ENCODE measurements at regions not wholly inside any gene's neighbourhood (a gene's known extent, or its start where the extent isn't known, plus 50 kb on each side); places are given as distances from the start of the nearest gene placed in this dataset.

- H3K9ac ChIP-seq (ENCODE audit: insufficient read depth, low read depth, low read length): no peak overlapping the region
- peaks cover 10 to 53% of the 10 kb centered on the region in 2 experiments; a peak in 4 of 5 replicates for H3K27me3 ChIP-seq (ENCODE audit: control insufficient read depth in 1 of 2, insufficient read depth in 2 of 2, low read length in 2 of 2)
- H3K79me2 ChIP-seq (ENCODE audit: insufficient read depth, low read length): no peaks in the 10 kb centered on the region
- POLR2A ChIA-PET: no interaction called here
- DNase-seq (ENCODE audit: low spot score): no peak
- TF ChIP-seq CENPX (CRISPR knock-in tag; IDR thresholded peaks at IDR 0.05): no peak
- TF ChIP-seq ZMYM2 (CRISPR knock-in tag; IDR thresholded peaks at IDR 0.05): no peak
- H3K4me2 ChIP-seq (ENCODE audit: low read depth, low read length): no peak overlapping the region
- no peak for FAIRE-seq
- H3K27ac ChIP-seq (ENCODE audit: extremely low read length, insufficient read depth, low read length): no peak overlapping the region
- H3K4me3 ChIP-seq (replicated peaks in 1 of 3; ENCODE audit: insufficient read depth in 1 of 3, low read depth in 2 of 3, low read length in 3 of 3): no peak overlapping the region
- H3K9me3 ChIP-seq (ENCODE audit: low read length): no peaks in the 10 kb centered on the region
- intact Hi-C loops (cut with micrococcal nuclease; ENCODE audit: unreplicated experiment): no loop called here
- no peak for ATAC-seq
- H4K20me1 ChIP-seq (ENCODE audit: insufficient read depth, low read length): no peaks in the 10 kb centered on the region
- no peaks in the 10 kb centered on the region for H3K36me3 ChIP-seq (replicated peaks in 1 of 2; ENCODE audit: control insufficient read depth in 1 of 2, insufficient read depth in 2 of 2, low read length in 2 of 2)
- no peaks in the 10 kb centered on the region for H3K4me1 ChIP-seq (ENCODE audit: insufficient read depth, low read length)
- no TSS peak for BruUV-seq (replicated peaks)
- CTCF ChIA-PET (ENCODE audit: low intra/inter-chr PET ratio, low total read pairs): no interaction called here
- in situ Hi-C loops (cut with HindIII; ENCODE audit: extremely low pct_ligation_motif_present, low pct_unique_long_range_greater_than_20kb): no loop called here
- no peak overlapping the region for H2AFZ ChIP-seq (ENCODE audit: low read length)
- WGBS (ENCODE audit: low lambda C conversion rate): 42% methylated on average over 19 of the region's 26 CpGs
Measured at GRCh38 chr4:3679071-3679825, 86.9 kb upstream of the ADRA2C start.

DNA sequence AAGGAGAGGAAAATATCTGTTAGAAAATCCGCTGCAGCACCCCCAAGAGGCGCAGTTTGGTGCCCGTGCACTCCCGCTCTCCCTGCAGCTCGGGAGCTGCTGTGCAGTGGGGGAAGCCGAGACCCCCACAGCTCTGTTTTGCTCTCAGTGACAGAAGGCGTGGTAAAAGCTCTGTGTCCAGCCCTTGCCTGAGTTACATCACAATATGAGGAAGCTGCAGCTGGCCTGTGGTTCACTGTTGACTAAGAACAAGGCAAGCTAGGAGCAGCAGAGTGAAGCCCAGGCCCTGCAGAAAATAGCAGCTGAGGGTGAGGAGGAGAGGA lies 88.5 kb upstream of the ADRA2C start:
- intact Hi-C loops (cut with micrococcal nuclease; ENCODE audit: unreplicated experiment): no loop called here
- no TSS peak for BruUV-seq (replicated peaks)
- H3K27me3 ChIP-seq (ENCODE audit: control insufficient read depth in 1 of 2, insufficient read depth in 2 of 2, low read length in 2 of 2): peaks cover 6 to 50% of the 10 kb centered on the region in 2 experiments; a peak in 4 of 5 replicates
- TF ChIP-seq ZNF432 (CRISPR knock-in tag; IDR thresholded peaks at IDR 0.05; ENCODE audit: borderline replicate concordance): no peak
- TF ChIP-seq, protein P1, sequence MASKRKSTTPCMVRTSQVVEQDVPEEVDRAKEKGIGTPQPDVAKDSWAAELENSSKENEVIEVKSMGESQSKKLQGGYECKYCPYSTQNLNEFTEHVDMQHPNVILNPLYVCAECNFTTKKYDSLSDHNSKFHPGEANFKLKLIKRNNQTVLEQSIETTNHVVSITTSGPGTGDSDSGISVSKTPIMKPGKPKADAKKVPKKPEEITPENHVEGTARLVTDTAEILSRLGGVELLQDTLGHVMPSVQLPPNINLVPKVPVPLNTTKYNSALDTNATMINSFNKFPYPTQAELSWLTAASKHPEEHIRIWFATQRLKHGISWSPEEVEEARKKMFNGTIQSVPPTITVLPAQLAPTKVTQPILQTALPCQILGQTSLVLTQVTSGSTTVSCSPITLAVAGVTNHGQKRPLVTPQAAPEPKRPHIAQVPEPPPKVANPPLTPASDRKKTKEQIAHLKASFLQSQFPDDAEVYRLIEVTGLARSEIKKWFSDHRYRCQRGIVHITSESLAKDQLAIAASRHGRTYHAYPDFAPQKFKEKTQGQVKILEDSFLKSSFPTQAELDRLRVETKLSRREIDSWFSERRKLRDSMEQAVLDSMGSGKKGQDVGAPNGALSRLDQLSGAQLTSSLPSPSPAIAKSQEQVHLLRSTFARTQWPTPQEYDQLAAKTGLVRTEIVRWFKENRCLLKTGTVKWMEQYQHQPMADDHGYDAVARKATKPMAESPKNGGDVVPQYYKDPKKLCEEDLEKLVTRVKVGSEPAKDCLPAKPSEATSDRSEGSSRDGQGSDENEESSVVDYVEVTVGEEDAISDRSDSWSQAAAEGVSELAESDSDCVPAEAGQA (IDR thresholded peaks at IDR 0.05; ENCODE audit: low read depth): no peak
- TF ChIP-seq, protein P1 (CRISPR knock-in tag; IDR thresholded peaks at IDR 0.05; ENCODE audit: borderline replicate concordance): no peak
- no peak for TF ChIP-seq ZFP82 (CRISPR knock-in tag; IDR thresholded peaks at IDR 0.05; ENCODE audit: borderline replicate concordance)
- TF ChIP-seq, protein P2, sequence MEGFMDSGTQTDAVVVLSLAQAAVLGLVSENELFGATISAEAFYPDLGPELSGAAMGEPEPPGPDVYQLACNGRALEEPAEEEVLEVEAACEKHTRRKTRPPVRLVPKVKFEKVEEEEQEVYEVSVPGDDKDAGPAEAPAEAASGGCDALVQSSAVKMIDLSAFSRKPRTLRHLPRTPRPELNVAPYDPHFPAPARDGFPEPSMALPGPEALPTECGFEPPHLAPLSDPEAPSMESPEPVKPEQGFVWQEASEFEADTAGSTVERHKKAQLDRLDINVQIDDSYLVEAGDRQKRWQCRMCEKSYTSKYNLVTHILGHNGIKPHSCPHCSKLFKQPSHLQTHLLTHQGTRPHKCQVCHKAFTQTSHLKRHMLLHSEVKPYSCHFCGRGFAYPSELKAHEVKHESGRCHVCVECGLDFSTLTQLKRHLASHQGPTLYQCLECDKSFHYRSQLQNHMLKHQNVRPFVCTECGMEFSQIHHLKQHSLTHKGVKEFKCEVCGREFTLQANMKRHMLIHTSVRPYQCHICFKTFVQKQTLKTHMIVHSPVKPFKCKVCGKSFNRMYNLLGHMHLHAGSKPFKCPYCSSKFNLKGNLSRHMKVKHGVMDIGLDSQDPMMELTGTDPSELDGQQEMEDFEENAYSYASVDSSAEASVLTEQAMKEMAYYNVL (CRISPR knock-in tag; IDR thresholded peaks at IDR 0.05; ENCODE audit: borderline replicate concordance): no peak
- no peak for TF ChIP-seq CC2D1A (CRISPR knock-in tag; IDR thresholded peaks at IDR 0.05)
- TF ChIP-seq KAT8 (CRISPR knock-in tag; IDR thresholded peaks at IDR 0.05): no peak
- TF ChIP-seq KDM3A (CRISPR knock-in tag; IDR thresholded peaks at IDR 0.05; ENCODE audit: low read depth): no peak
- TF ChIP-seq ZNF564 (CRISPR knock-in tag; IDR thresholded peaks at IDR 0.05): no peak

More for the DNA sequence above, 88.5 kb upstream of the ADRA2C start:
- Histone ChIP-seq H3K27ac (ENCODE audit: extremely low read length, insufficient read depth, low read length) (no peak overlapping the region), H3K9me3 (ENCODE audit: low read length) (peaks cover 4% of the 10 kb centered on the region; the same call in 1 of the 2 replicates), H3K4me3 (replicated peaks in 1 of 3; ENCODE audit: insufficient read depth in 1 of 3, low read depth in 2 of 3, low read length in 3 of 3) (no peak overlapping the region), H3K79me2 (ENCODE audit: insufficient read depth, low read length) (no peaks in the 10 kb centered on the region), H3K9ac (ENCODE audit: insufficient read depth, low read depth, low read length) (no peak overlapping the region), H3K36me3 (replicated peaks in 1 of 2; ENCODE audit: control insufficient read depth in 1 of 2, insufficient read depth in 2 of 2, low read length in 2 of 2) (no peaks in the 10 kb centered on the region), H4K20me1 (ENCODE audit: insufficient read depth, low read length) (no peaks in the 10 kb centered on the region), H3K4me2 (ENCODE audit: low read depth, low read length) (no peak overlapping the region), H2AFZ (ENCODE audit: low read length) (no peak overlapping the region), H3K4me1 (ENCODE audit: insufficient read depth, low read length) (peaks cover under 1% of the 10 kb centered on the region; the same call in 1 of the 2 replicates)
- CTCF ChIA-PET (ENCODE audit: low intra/inter-chr PET ratio, low total read pairs): no interaction called here
- no peak for DNase-seq (ENCODE audit: low spot score)
- POLR2A ChIA-PET: no interaction called here
- in situ Hi-C loops (cut with HindIII; ENCODE audit: extremely low pct_ligation_motif_present, low pct_unique_long_range_greater_than_20kb): no loop called here
- FAIRE-seq: no peak
- 15% methylated on average over 7 of the region's 7 CpGs for WGBS (ENCODE audit: low lambda C conversion rate)
- no peak for ATAC-seq
